ENCODE measurements at regions not wholly inside any gene's neighbourhood (a gene's known extent, or its start where the extent isn't known, plus 50 kb on each side); places are given as distances from the start of the nearest gene placed in this dataset.
A peak's percentile ranks its signal among the peaks of the same experiment; 100 is the strongest.

GRCh38 chr3:137100326-137100725 lies 142.5 kb downstream of the IL20RB start:
- Histone ChIP-seq H3K4me3 (ENCODE audit: low read length) (no peak overlapping the region), H3K27me3 (ENCODE audit: control insufficient read depth in 1 of 2, insufficient read depth in 2 of 2, low read length in 2 of 2) (peaks cover 3 to 12% of the 10 kb centered on the region in 2 experiments), H3K27ac (ENCODE audit: low read depth in 1 of 2, low read length in 2 of 2) (no peak overlapping the region), H3K4me1 (ENCODE audit: insufficient read depth, low read length) (no peaks in the 10 kb centered on the region), H3K36me3 (ENCODE audit: insufficient read depth, low read length) (no peaks in the 10 kb centered on the region), H3K9me3 (ENCODE audit: control insufficient read depth in 1 of 2, insufficient read depth in 1 of 2, low read length in 2 of 2) (no peaks in the 10 kb centered on the region)
- DNase-seq (no peak), ATAC-seq (ENCODE audit: poor library complexity) (no peak)
- Mint-ChIP-seq H3K27me3 (peaks cover 32% of the 10 kb centered on the region), H3K4me1 (ENCODE audit: low read depth) (no peaks in the 10 kb centered on the region), H3K27ac (no peak overlapping the region), H3K36me3 (ENCODE audit: low read depth) (no peaks in the 10 kb centered on the region), H3K4me3 (no peak overlapping the region), H3K9me3 (no peaks in the 10 kb centered on the region)
- intact Hi-C loops (cut with DNase I, micrococcal nuclease), result no loop called here
- ChIA-PET CTCF (no interaction called here), POLR2A (interaction anchor here (0.6 kb wide), 1 partner anchor 17 kb away, joined by 3 read pairs; no protein-coding TSS in a partner anchor)
- TF ChIP-seq CTCF (IDR thresholded peaks at IDR 0.05), result no peak

DNA sequence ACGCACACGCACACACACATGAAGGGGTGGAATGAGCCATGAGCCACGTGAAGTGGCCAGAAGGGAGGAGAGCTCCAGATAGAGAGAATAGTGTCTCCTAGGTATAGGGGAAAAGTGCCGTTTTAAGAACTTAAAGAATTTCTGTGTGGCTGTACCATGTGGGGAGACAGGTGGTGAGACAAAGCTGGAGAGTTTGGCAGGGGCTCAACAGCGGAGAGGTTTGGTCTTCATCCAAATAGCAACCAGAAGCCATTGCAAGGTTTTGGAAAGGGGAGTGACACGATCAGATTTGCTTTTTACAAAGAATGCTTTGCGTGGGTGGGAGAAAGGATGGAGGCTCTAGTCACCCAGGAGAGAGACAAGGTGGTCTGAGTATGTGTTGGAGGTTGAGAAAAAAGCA lies 146.0 kb downstream of the IL20RB start:
- no peak overlapping the region for H3K27ac Mint-ChIP-seq
- H3K36me3 Mint-ChIP-seq (ENCODE audit: low read depth), result no peaks in the 10 kb centered on the region
- CTCF ChIA-PET, result no interaction called here
- Histone ChIP-seq H3K27me3 (ENCODE audit: control insufficient read depth in 1 of 2, insufficient read depth in 2 of 2, low read length in 2 of 2) (peaks cover 3 to 8% of the 10 kb centered on the region in 2 experiments), H3K27ac (ENCODE audit: low read depth in 1 of 2, low read length in 2 of 2) (no peak overlapping the region), H3K36me3 (ENCODE audit: insufficient read depth, low read length) (no peaks in the 10 kb centered on the region), H3K4me3 (ENCODE audit: low read length) (no peak overlapping the region), H3K4me1 (ENCODE audit: insufficient read depth, low read length) (no peaks in the 10 kb centered on the region), H3K9me3 (ENCODE audit: control insufficient read depth in 1 of 2, insufficient read depth in 1 of 2, low read length in 2 of 2) (no peaks in the 10 kb centered on the region)
- intact Hi-C loops (cut with DNase I, micrococcal nuclease), result loop anchor here in 1 of 2 experiments (2.0 kb wide), 1 partner anchor 843 kb away; no protein-coding TSS in a partner anchor
- H3K9me3 Mint-ChIP-seq, result no peaks in the 10 kb centered on the region
- no peak overlapping the region for H3K4me3 Mint-ChIP-seq
- DNase-seq (no peak), ATAC-seq (ENCODE audit: poor library complexity) (no peak)
- POLR2A ChIA-PET, result no interaction called here
- TF ChIP-seq CTCF (IDR thresholded peaks at IDR 0.05), result no peak
- H3K4me1 Mint-ChIP-seq (ENCODE audit: low read depth), result no peaks in the 10 kb centered on the region
- H3K27me3 Mint-ChIP-seq, result peaks cover 45% of the 10 kb centered on the region

- ATAC-seq (ENCODE audit: poor library complexity), result no peak
Observed at GRCh38 chr3:137105277-137105977, 147.6 kb downstream of the IL20RB start.

More at GRCh38 chr3:137105277-137105977, 147.6 kb downstream of the IL20RB start:
- intact Hi-C loops (cut with DNase I, micrococcal nuclease), result loop anchor here (1.0 to 2.0 kb wide), 3 partner anchors 841 to 866 kb away; no protein-coding TSS in a partner anchor
- H3K27ac Mint-ChIP-seq, result no peak overlapping the region
- peak in 4 of 14 experiments; percentile 2 to 61 (median 48) for DNase-seq
- no peak overlapping the region for H3K4me3 Mint-ChIP-seq
- Histone ChIP-seq H3K27me3 (ENCODE audit: control insufficient read depth in 1 of 2, insufficient read depth in 2 of 2, low read length in 2 of 2) (peaks cover 3 to 10% of the 10 kb centered on the region in 2 experiments), H3K4me1 (ENCODE audit: insufficient read depth, low read length) (no peaks in the 10 kb centered on the region), H3K36me3 (ENCODE audit: insufficient read depth, low read length) (no peaks in the 10 kb centered on the region), H3K27ac (ENCODE audit: low read depth in 1 of 2, low read length in 2 of 2) (no peak overlapping the region), H3K9me3 (ENCODE audit: control insufficient read depth in 1 of 2, insufficient read depth in 1 of 2, low read length in 2 of 2) (no peaks in the 10 kb centered on the region), H3K4me3 (ENCODE audit: low read length) (no peak overlapping the region)
- ChIA-PET CTCF (no interaction called here), POLR2A (no interaction called here)
- H3K9me3 Mint-ChIP-seq, result no peaks in the 10 kb centered on the region
- TF ChIP-seq CTCF (IDR thresholded peaks at IDR 0.05), result peak; percentile 62
- no peaks in the 10 kb centered on the region for H3K4me1 Mint-ChIP-seq (ENCODE audit: low read depth)
- no peaks in the 10 kb centered on the region for H3K36me3 Mint-ChIP-seq (ENCODE audit: low read depth)
- peaks cover 29% of the 10 kb centered on the region for H3K27me3 Mint-ChIP-seq

All from CD4-positive, alpha-beta T cell (primary cell).